ENCODE measurements at regions not wholly inside any gene's neighbourhood (a gene's known extent, or its start where the extent isn't known, plus 50 kb on each side); places are given as distances from the start of the nearest gene placed in this dataset.
A peak's percentile ranks its signal among the peaks of the same experiment; 100 is the strongest.

DNA sequence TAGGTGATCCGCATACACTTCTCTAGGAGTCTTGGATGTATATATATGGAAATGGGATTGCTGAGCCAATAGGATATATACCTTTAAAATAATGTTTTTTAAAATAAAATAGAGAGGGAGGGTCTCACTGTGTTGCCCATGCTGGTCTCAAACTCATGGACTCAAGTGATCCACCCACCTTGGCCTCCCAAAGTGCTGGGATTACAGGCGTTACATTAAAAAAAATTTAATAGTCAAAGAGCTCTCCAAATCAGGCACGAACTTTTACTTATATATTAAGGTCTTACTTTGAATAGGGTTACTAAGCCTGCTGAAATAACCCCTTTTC lies 109.0 kb downstream of the GNL3L start:
- H3K4me3 ChIP-seq (ENCODE audit: low read depth in 2 of 2, low read length in 2 of 2) = peak overlapping the region; percentile 57 to 65; a peak in 3 of 4 replicates
- BruUV-seq (replicated peaks) = no TSS peak
- TF ChIP-seq, protein P1, sequence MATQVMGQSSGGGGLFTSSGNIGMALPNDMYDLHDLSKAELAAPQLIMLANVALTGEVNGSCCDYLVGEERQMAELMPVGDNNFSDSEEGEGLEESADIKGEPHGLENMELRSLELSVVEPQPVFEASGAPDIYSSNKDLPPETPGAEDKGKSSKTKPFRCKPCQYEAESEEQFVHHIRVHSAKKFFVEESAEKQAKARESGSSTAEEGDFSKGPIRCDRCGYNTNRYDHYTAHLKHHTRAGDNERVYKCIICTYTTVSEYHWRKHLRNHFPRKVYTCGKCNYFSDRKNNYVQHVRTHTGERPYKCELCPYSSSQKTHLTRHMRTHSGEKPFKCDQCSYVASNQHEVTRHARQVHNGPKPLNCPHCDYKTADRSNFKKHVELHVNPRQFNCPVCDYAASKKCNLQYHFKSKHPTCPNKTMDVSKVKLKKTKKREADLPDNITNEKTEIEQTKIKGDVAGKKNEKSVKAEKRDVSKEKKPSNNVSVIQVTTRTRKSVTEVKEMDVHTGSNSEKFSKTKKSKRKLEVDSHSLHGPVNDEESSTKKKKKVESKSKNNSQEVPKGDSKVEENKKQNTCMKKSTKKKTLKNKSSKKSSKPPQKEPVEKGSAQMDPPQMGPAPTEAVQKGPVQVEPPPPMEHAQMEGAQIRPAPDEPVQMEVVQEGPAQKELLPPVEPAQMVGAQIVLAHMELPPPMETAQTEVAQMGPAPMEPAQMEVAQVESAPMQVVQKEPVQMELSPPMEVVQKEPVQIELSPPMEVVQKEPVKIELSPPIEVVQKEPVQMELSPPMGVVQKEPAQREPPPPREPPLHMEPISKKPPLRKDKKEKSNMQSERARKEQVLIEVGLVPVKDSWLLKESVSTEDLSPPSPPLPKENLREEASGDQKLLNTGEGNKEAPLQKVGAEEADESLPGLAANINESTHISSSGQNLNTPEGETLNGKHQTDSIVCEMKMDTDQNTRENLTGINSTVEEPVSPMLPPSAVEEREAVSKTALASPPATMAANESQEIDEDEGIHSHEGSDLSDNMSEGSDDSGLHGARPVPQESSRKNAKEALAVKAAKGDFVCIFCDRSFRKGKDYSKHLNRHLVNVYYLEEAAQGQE (IDR thresholded peaks at IDR 0.05; ENCODE audit: insufficient read depth in 1 of 2, low read depth in 2 of 2, low read length in 1 of 2) = no peak
- TF ChIP-seq TCF7L2 (IDR thresholded peaks at IDR 0.05; ENCODE audit: low read depth, low read length) (no peak), SIN3A (IDR thresholded peaks at IDR 0.05; ENCODE audit: borderline replicate concordance, insufficient read depth, low read depth, low read length) (no peak), POLR2AphosphoS5 (IDR thresholded peaks at IDR 0.05; ENCODE audit: low read depth, low read length) (no peak)
- TF ChIP-seq, protein P2, sequence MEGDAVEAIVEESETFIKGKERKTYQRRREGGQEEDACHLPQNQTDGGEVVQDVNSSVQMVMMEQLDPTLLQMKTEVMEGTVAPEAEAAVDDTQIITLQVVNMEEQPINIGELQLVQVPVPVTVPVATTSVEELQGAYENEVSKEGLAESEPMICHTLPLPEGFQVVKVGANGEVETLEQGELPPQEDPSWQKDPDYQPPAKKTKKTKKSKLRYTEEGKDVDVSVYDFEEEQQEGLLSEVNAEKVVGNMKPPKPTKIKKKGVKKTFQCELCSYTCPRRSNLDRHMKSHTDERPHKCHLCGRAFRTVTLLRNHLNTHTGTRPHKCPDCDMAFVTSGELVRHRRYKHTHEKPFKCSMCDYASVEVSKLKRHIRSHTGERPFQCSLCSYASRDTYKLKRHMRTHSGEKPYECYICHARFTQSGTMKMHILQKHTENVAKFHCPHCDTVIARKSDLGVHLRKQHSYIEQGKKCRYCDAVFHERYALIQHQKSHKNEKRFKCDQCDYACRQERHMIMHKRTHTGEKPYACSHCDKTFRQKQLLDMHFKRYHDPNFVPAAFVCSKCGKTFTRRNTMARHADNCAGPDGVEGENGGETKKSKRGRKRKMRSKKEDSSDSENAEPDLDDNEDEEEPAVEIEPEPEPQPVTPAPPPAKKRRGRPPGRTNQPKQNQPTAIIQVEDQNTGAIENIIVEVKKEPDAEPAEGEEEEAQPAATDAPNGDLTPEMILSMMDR (IDR thresholded peaks at IDR 0.05) = no peak
- ATAC-seq (no peak), DNase-seq (ENCODE audit: low read depth, low spot score) (no peak)
- in situ Hi-C loops (cut with HindIII; ENCODE audit: low pct_unique_long_range_greater_than_20kb, low sequenced_read_pairs) (no loop called here), intact Hi-C loops (cut with micrococcal nuclease; ENCODE audit: unreplicated experiment) (no loop called here)
- ChIA-PET POLR2A (interaction anchor here (0.6 to 0.9 kb wide), 3 partner anchors 22 to 164 kb away, joined by 3 read pairs; no protein-coding TSS in a partner anchor), CTCF (interaction anchor here (0.6 kb wide), 1 partner anchor 77 kb away, joined by 5 read pairs; no protein-coding TSS in a partner anchor)
- no peaks in the 10 kb centered on the region for H3K36me3 ChIP-seq (ENCODE audit: control insufficient read depth, insufficient read depth, low read length)
- H3K27me3 ChIP-seq (ENCODE audit: control insufficient read depth, insufficient read depth, low read length) = no peaks in the 10 kb centered on the region
- peaks cover 4% of the 10 kb centered on the region; the same call in 1 of the 2 replicates for H3K4me1 ChIP-seq (ENCODE audit: control insufficient read depth, insufficient read depth, low read length)
- H3K27ac ChIP-seq (ENCODE audit: low read length) = peak overlapping the region; percentile 97
- no peaks in the 10 kb centered on the region for H3K9me3 ChIP-seq (ENCODE audit: control insufficient read depth, insufficient read depth, low read depth, low read length)

DNA sequence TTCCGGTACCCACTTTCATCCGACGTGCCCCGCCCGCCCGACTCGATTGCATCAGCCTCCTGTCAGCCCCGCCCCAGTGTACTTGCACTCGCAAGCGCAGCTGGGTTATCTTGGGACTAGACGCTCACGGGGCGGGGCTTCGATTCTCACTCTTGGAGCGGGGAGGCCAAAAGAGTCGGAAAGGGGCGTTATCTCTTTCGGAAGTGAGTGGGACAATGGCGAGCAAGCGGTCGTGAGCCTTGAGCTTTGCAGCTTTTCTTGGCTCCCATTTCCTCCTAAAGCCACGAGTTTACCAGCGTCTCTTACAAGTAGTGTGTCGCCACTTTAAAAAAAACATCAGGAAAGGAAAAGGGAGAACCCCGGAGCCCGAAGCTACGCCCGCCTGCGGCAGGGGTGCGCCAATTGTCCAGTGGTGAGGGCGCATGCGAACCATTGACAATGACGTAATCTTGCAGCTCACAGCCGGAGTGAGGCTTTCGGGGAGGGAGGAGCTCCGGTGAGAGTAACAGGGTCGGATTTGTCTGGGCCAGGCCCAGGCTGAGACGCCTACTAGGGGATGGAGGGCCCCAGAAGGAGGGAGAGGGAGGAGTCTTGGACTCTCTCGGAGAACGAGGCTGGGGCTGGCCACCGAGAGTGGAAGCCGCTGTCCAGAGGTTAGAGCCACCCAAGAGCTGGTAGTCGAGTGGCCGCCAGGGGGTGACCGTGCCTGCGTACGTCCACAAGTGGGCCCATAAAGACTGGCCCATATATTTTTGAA lies 109.5 kb downstream of the GNL3L start:
- H3K27me3 ChIP-seq (ENCODE audit: control insufficient read depth, insufficient read depth, low read length) = no peaks in the 10 kb centered on the region
- intact Hi-C loops (cut with micrococcal nuclease; ENCODE audit: unreplicated experiment) = loop anchor here (10.0 kb wide), 2 partner anchors 145 to 425 kb away; no protein-coding TSS in a partner anchor
- no peaks in the 10 kb centered on the region for H3K36me3 ChIP-seq (ENCODE audit: control insufficient read depth, insufficient read depth, low read length)
- no peaks in the 10 kb centered on the region for H3K9me3 ChIP-seq (ENCODE audit: control insufficient read depth, insufficient read depth, low read depth, low read length)
- TF ChIP-seq SIN3A (IDR thresholded peaks at IDR 0.05; ENCODE audit: borderline replicate concordance, insufficient read depth, low read depth, low read length) = no peak
- TF ChIP-seq, protein P1 (IDR thresholded peaks at IDR 0.05; ENCODE audit: insufficient read depth in 1 of 2, low read depth in 2 of 2, low read length in 1 of 2) = peak in 1 of 2 experiments; percentile 73; a peak in 2 of 4 replicates
- peak; percentile 60; the same call in 1 of the 2 replicates for TF ChIP-seq POLR2AphosphoS5 (IDR thresholded peaks at IDR 0.05; ENCODE audit: low read depth, low read length)
- TF ChIP-seq TCF7L2 (IDR thresholded peaks at IDR 0.05; ENCODE audit: low read depth, low read length) = no peak
- TF ChIP-seq, protein P2 (IDR thresholded peaks at IDR 0.05) = peak; percentile 82
- BruUV-seq (replicated peaks) = TSS peak; percentile 38
- peaks cover 4% of the 10 kb centered on the region; the same call in 1 of the 2 replicates for H3K4me1 ChIP-seq (ENCODE audit: control insufficient read depth, insufficient read depth, low read length)
- in situ Hi-C loops (cut with HindIII; ENCODE audit: low pct_unique_long_range_greater_than_20kb, low sequenced_read_pairs) = no loop called here
- CTCF ChIA-PET = interaction anchor here (0.6 to 0.8 kb wide), 2 partner anchors 76 to 372 kb away, joined by 3 to 5 read pairs; no protein-coding TSS in a partner anchor
- POLR2A ChIA-PET = interaction anchor here (0.6 to 0.9 kb wide), 2 partner anchors 21 to 164 kb away, joined by 3 read pairs; no protein-coding TSS in a partner anchor
- peak; percentile 99 for ATAC-seq
- peak overlapping the region; percentile 97 for H3K27ac ChIP-seq (ENCODE audit: low read length)
- DNase-seq (ENCODE audit: low read depth, low spot score) = peak; percentile 88
- peak overlapping the region; percentile 57 to 65 for H3K4me3 ChIP-seq (ENCODE audit: low read depth in 2 of 2, low read length in 2 of 2)
